Osteoblast (primary cell): ENCODE measurements at regions not wholly inside any gene's neighbourhood (a gene's known extent, or its start where the extent isn't known, plus 50 kb on each side); places are given as distances from the start of the nearest gene placed in this dataset.

Experiments used
- DNase-seq: peaks from one replicate; pipeline ENCODE4 v3.0.0; 2011; ENCODE audit warnings: low spot score, mixed read lengths; ENCODE audit not compliant: insufficient read length; ENCODE audit errors: missing footprints
- H2AFZ ChIP-seq: 2 replicates; pipeline ENCODE4 v1.6.0; 2011; ENCODE audit warnings: mild to moderate bottlenecking, low read length
- H3K27ac ChIP-seq: 2 replicates; pipeline ENCODE4 v1.5.1; 2011; ENCODE audit warnings: mild to moderate bottlenecking, low read depth, low read length, moderate library complexity
- H3K27me3 ChIP-seq: 2 replicates; pipeline ENCODE4 v1.6.0; 2012; ENCODE audit warnings: mild to moderate bottlenecking, control low read depth, inconsistent platforms, low read length, moderate library complexity; ENCODE audit not compliant: insufficient read depth
- H3K36me3 ChIP-seq: 2 replicates; pipeline ENCODE4 v1.5.1; 2011; ENCODE audit warnings: mild to moderate bottlenecking, low read length, control low read depth, moderate library complexity; ENCODE audit not compliant: insufficient read depth
- H3K4me1 ChIP-seq: 2 replicates; pipeline ENCODE4 v1.5.1; 2011; ENCODE audit warnings: mild to moderate bottlenecking, low read length, control low read depth, moderate library complexity; ENCODE audit not compliant: insufficient read depth
- H3K4me2 ChIP-seq: 2 replicates; pipeline ENCODE4 v1.6.0; 2011; ENCODE audit warnings: mild to moderate bottlenecking, low read length; ENCODE audit not compliant: insufficient read depth
- H3K4me3 ChIP-seq: fragments of 200-600 bp; sonication (generic); 3 replicates; pipeline ENCODE4 v1.5.1; 2012; ENCODE audit warnings: mild to moderate bottlenecking, low read length, inconsistent platforms; ENCODE audit not compliant: insufficient read depth
- H3K79me2 ChIP-seq: 2 replicates; pipeline ENCODE4 v1.6.0; 2012; ENCODE audit warnings: mild to moderate bottlenecking, low read length, control low read depth, inconsistent platforms; ENCODE audit not compliant: insufficient read depth
- H3K9me3 ChIP-seq: 2 replicates; pipeline ENCODE4 v1.5.1; 2011; ENCODE audit warnings: low read depth, low read length, control low read depth
- H4K20me1 ChIP-seq: 2 replicates; pipeline ENCODE4 v1.6.0; 2012; ENCODE audit warnings: mild to moderate bottlenecking, low read length, control low read depth; ENCODE audit not compliant: insufficient read depth
- TF ChIP-seq, protein P1 (sequence below): IDR thresholded peaks from 2 replicates; pipeline ENCODE4 v1.5.1; 2011; ENCODE audit warnings: mild to moderate bottlenecking, low read depth, low read length, moderate library complexity; ENCODE audit errors: extremely low read depth

GRCh38 chr7:91414734-91415133 lies 150.5 kb downstream of the FZD1 start:
- TF ChIP-seq, protein P1, sequence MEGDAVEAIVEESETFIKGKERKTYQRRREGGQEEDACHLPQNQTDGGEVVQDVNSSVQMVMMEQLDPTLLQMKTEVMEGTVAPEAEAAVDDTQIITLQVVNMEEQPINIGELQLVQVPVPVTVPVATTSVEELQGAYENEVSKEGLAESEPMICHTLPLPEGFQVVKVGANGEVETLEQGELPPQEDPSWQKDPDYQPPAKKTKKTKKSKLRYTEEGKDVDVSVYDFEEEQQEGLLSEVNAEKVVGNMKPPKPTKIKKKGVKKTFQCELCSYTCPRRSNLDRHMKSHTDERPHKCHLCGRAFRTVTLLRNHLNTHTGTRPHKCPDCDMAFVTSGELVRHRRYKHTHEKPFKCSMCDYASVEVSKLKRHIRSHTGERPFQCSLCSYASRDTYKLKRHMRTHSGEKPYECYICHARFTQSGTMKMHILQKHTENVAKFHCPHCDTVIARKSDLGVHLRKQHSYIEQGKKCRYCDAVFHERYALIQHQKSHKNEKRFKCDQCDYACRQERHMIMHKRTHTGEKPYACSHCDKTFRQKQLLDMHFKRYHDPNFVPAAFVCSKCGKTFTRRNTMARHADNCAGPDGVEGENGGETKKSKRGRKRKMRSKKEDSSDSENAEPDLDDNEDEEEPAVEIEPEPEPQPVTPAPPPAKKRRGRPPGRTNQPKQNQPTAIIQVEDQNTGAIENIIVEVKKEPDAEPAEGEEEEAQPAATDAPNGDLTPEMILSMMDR = no peak
- Histone ChIP-seq H3K4me3 (no peak overlapping the region), H3K4me2 (no peak overlapping the region), H2AFZ (no peak overlapping the region), H3K4me1 (no peaks in the 10 kb centered on the region), H3K36me3 (no peaks in the 10 kb centered on the region), H3K79me2 (no peaks in the 10 kb centered on the region), H3K27ac (no peak overlapping the region), H4K20me1 (no peaks in the 10 kb centered on the region), H3K9me3 (no peaks in the 10 kb centered on the region), H3K27me3 (peaks cover 3% of the 10 kb centered on the region)
- DNase-seq = no peak

- TF ChIP-seq, protein P1 = no peak
- Histone ChIP-seq H3K27me3 (peaks cover 6% of the 10 kb centered on the region), H3K4me3 (no peak overlapping the region), H3K4me2 (no peak overlapping the region), H3K36me3 (no peaks in the 10 kb centered on the region), H3K79me2 (no peaks in the 10 kb centered on the region), H4K20me1 (no peaks in the 10 kb centered on the region), H3K27ac (no peak overlapping the region), H3K4me1 (no peaks in the 10 kb centered on the region), H2AFZ (no peak overlapping the region), H3K9me3 (no peaks in the 10 kb centered on the region)
- DNase-seq = no peak
Observed at GRCh38 chr7:91416155-91416865, 152.1 kb downstream of the FZD1 start.

- H4K20me1 ChIP-seq = no peaks in the 10 kb centered on the region
- H3K36me3 ChIP-seq = no peaks in the 10 kb centered on the region
- H3K4me1 ChIP-seq = no peaks in the 10 kb centered on the region
- no peaks in the 10 kb centered on the region for H3K9me3 ChIP-seq
- H3K79me2 ChIP-seq = no peaks in the 10 kb centered on the region
- H3K4me3 ChIP-seq = no peak overlapping the region
- no peak overlapping the region for H2AFZ ChIP-seq
- peaks cover 11% of the 10 kb centered on the region for H3K27me3 ChIP-seq
- TF ChIP-seq, protein P1 = no peak
- H3K27ac ChIP-seq = no peak overlapping the region
- H3K4me2 ChIP-seq = no peak overlapping the region
- DNase-seq = no peak
Observed at GRCh38 chr7:91420606-91421005, 156.4 kb downstream of the FZD1 start.

- Histone ChIP-seq H3K4me1 (no peaks in the 10 kb centered on the region), H3K4me2 (no peak overlapping the region), H2AFZ (no peak overlapping the region), H3K4me3 (no peak overlapping the region), H3K27me3 (peaks cover 11% of the 10 kb centered on the region), H3K79me2 (no peaks in the 10 kb centered on the region), H3K9me3 (no peaks in the 10 kb centered on the region), H3K36me3 (no peaks in the 10 kb centered on the region), H4K20me1 (no peaks in the 10 kb centered on the region), H3K27ac (no peak overlapping the region)
- TF ChIP-seq, protein P1 = no peak
- no peak for DNase-seq
Observed at GRCh38 chr7:91421018-91421417, 156.8 kb downstream of the FZD1 start.
